Mesodermal cell (in vitro differentiated cells): ENCODE measurements at regions not wholly inside any gene's neighbourhood (a gene's known extent, or its start where the extent isn't known, plus 50 kb on each side); places are given as distances from the start of the nearest gene placed in this dataset.

Experiments used
- H3K27ac ChIP-seq: 2 replicates; pipeline ENCODE4 v1.7.0; 2013; ENCODE audit warnings: mild to moderate bottlenecking, low read depth, low read length, moderate library complexity; ENCODE audit not compliant: severe bottlenecking
- H3K36me3 ChIP-seq: 2 replicates; pipeline ENCODE4 v1.7.1; 2013; ENCODE audit warnings: mild to moderate bottlenecking, low read length, moderate library complexity; ENCODE audit not compliant: control insufficient read depth, insufficient read depth
- H3K4me1 ChIP-seq: one replicate; pipeline ENCODE4 v1.7.1; 2013; ENCODE audit warnings: mild to moderate bottlenecking, low read length; ENCODE audit not compliant: insufficient read depth, control insufficient read depth, poor library complexity, severe bottlenecking
- H3K4me3 ChIP-seq: 2 replicates; pipeline ENCODE4 v1.7.0; 2013; ENCODE audit warnings: low read length, control low read depth, mild to moderate bottlenecking; ENCODE audit not compliant: insufficient read depth, poor library complexity, severe bottlenecking; ENCODE audit errors: extremely low read depth
- H3K9me3 ChIP-seq: 2 replicates; pipeline ENCODE4 v1.7.1; 2013; ENCODE audit warnings: mild to moderate bottlenecking, low read length, moderate library complexity; ENCODE audit not compliant: control insufficient read depth
- WGBS, 2 experiments: methylation state at CpG; one replicate each; pipeline ENCODE4 v1.1.5; 2013; ENCODE audit warnings: missing lambda C conversion rate in 2 of 2; ENCODE audit not compliant: insufficient coverage in 2 of 2; 5-methylcytosine and 5-hydroxymethylcytosine counted together

GRCh38 chr20:12069181-12069580, 151.5 kb downstream of the BTBD3 start:
- H3K4me3 ChIP-seq = no peak overlapping the region
- peaks cover 14% of the 10 kb centered on the region for H3K4me1 ChIP-seq
- no peaks in the 10 kb centered on the region for H3K36me3 ChIP-seq
- H3K27ac ChIP-seq = no peak overlapping the region
- 90% methylated on average over 3 to 6 of the region's 7 CpGs for WGBS, 2 experiments
- peaks cover 14% of the 10 kb centered on the region for H3K9me3 ChIP-seq

GRCh38 chr20:12072221-12072953, 154.7 kb downstream of the BTBD3 start:
- Histone ChIP-seq H3K27ac (no peak overlapping the region), H3K36me3 (no peaks in the 10 kb centered on the region), H3K4me1 (peaks cover 14% of the 10 kb centered on the region), H3K9me3 (no peaks in the 10 kb centered on the region), H3K4me3 (no peak overlapping the region)
- WGBS, 2 experiments = 88 to 93% methylated on average over 5 to 7 of the region's 8 CpGs

GRCh38 chr20:12072954-12073264, 155.2 kb downstream of the BTBD3 start:
- WGBS, 2 experiments = 100% methylated on average over 1 of the region's 2 CpGs; no CpG with 5 or more reads in 1 of the 2 experiments
- H3K9me3 ChIP-seq = no peaks in the 10 kb centered on the region

GRCh38 chr20:12074111-12074655, 156.5 kb downstream of the BTBD3 start:
- H3K4me3 ChIP-seq = no peak overlapping the region
- no peaks in the 10 kb centered on the region for H3K36me3 ChIP-seq
- H3K4me1 ChIP-seq = peaks cover 5% of the 10 kb centered on the region
- H3K9me3 ChIP-seq = no peaks in the 10 kb centered on the region
- no peak overlapping the region for H3K27ac ChIP-seq
- WGBS, 2 experiments = 100% methylated on average over 1 of the region's 3 CpGs; no CpG with 5 or more reads in 1 of the 2 experiments

More at GRCh38 chr20:12072954-12073264, 155.2 kb downstream of the BTBD3 start:
- Histone ChIP-seq H3K4me1 (peaks cover 12% of the 10 kb centered on the region), H3K27ac (no peak overlapping the region), H3K36me3 (no peaks in the 10 kb centered on the region), H3K4me3 (no peak overlapping the region)

- 83 to 100% methylated on average over 1 of the region's 3 CpGs for WGBS, 2 experiments
- no peaks in the 10 kb centered on the region for H3K36me3 ChIP-seq
- no peak overlapping the region for H3K27ac ChIP-seq
- H3K4me3 ChIP-seq = no peak overlapping the region
- H3K4me1 ChIP-seq = peaks cover 5% of the 10 kb centered on the region
- no peaks in the 10 kb centered on the region for H3K9me3 ChIP-seq
Observed at GRCh38 chr20:12076200-12076599, 158.5 kb downstream of the BTBD3 start.

GRCh38 chr20:12077875-12078274, 160.2 kb downstream of the BTBD3 start:
- WGBS, 2 experiments = 95 to 96% methylated on average over 4 of the region's 7 CpGs
- no peak overlapping the region for H3K27ac ChIP-seq

GRCh38 chr20:12079490-12079889, 161.8 kb downstream of the BTBD3 start:
- H3K4me3 ChIP-seq = no peak overlapping the region
- 93 to 96% methylated on average over 3 of the region's 4 CpGs for WGBS, 2 experiments
- H3K27ac ChIP-seq = no peak overlapping the region
- no peaks in the 10 kb centered on the region for H3K36me3 ChIP-seq
- H3K9me3 ChIP-seq = no peaks in the 10 kb centered on the region
- no peaks in the 10 kb centered on the region for H3K4me1 ChIP-seq

More at GRCh38 chr20:12077875-12078274, 160.2 kb downstream of the BTBD3 start:
- no peaks in the 10 kb centered on the region for H3K36me3 ChIP-seq
- H3K4me1 ChIP-seq = no peaks in the 10 kb centered on the region
- no peaks in the 10 kb centered on the region for H3K9me3 ChIP-seq
- H3K4me3 ChIP-seq = no peak overlapping the region

- Histone ChIP-seq H3K4me3 (no peak overlapping the region), H3K9me3 (no peaks in the 10 kb centered on the region), H3K27ac (no peak overlapping the region), H3K36me3 (no peaks in the 10 kb centered on the region), H3K4me1 (peaks cover 5% of the 10 kb centered on the region)
- WGBS, 2 experiments = no CpG with 5 or more reads among the region's 2 CpGs
Observed at GRCh38 chr20:12083269-12083668, 165.6 kb downstream of the BTBD3 start.

GRCh38 chr20:12084482-12084881, 166.8 kb downstream of the BTBD3 start:
- Histone ChIP-seq H3K4me3 (no peak overlapping the region), H3K9me3 (no peaks in the 10 kb centered on the region), H3K4me1 (peaks cover 5% of the 10 kb centered on the region), H3K36me3 (no peaks in the 10 kb centered on the region), H3K27ac (no peak overlapping the region)
- 92 to 93% methylated on average over 1 to 2 of the region's 2 CpGs for WGBS, 2 experiments

- Histone ChIP-seq H3K4me1 (peaks cover 10% of the 10 kb centered on the region), H3K4me3 (no peak overlapping the region), H3K27ac (no peak overlapping the region), H3K9me3 (no peaks in the 10 kb centered on the region), H3K36me3 (no peaks in the 10 kb centered on the region)
- WGBS, 2 experiments = 40% methylated on average over 1 of the region's 1 CpG; no CpG with 5 or more reads in 1 of the 2 experiments
Observed at GRCh38 chr20:12086359-12086758, 168.7 kb downstream of the BTBD3 start.

GRCh38 chr20:12090920-12091319, 173.2 kb downstream of the BTBD3 start:
- 65 to 75% methylated on average over 1 of the region's 1 CpG for WGBS, 2 experiments

More at GRCh38 chr20:12090920-12091319, 173.2 kb downstream of the BTBD3 start:
- H3K4me1 ChIP-seq = peaks cover 17% of the 10 kb centered on the region
- H3K27ac ChIP-seq = no peak overlapping the region
- H3K4me3 ChIP-seq = no peak overlapping the region
- no peaks in the 10 kb centered on the region for H3K9me3 ChIP-seq
- H3K36me3 ChIP-seq = no peaks in the 10 kb centered on the region
